Glomerular visceral epithelial cell (primary cell): ENCODE measurements at regions not wholly inside any gene's neighbourhood (a gene's known extent, or its start where the extent isn't known, plus 50 kb on each side); places are given as distances from the start of the nearest gene placed in this dataset.

Experiments
- DNase-seq: peaks from one replicate; pipeline ENCODE4 v3.0.0-alpha.2; 2016; ENCODE audit errors: extremely low spot score

DNA sequence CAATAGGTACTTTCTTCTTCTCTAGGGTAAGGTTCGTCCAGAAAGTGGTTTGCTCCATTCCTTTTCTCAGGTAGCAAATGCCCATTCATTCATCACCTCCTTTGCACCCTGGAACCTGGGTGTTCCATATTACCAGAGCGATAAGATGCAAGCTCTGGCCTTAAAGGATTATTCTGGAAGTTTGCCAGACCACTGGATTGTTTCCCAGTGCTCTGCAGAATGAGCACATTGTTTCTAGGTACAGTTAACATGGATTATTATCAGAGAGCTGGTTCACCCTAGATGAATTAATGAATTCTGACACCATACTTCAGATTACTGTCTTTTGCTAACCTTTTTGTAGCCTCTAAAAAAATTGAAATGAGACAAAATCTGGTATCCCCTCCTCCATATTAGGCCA is 170.9 kb upstream of the BMP4 start:
- DNase-seq: peak; percentile 22

DNA sequence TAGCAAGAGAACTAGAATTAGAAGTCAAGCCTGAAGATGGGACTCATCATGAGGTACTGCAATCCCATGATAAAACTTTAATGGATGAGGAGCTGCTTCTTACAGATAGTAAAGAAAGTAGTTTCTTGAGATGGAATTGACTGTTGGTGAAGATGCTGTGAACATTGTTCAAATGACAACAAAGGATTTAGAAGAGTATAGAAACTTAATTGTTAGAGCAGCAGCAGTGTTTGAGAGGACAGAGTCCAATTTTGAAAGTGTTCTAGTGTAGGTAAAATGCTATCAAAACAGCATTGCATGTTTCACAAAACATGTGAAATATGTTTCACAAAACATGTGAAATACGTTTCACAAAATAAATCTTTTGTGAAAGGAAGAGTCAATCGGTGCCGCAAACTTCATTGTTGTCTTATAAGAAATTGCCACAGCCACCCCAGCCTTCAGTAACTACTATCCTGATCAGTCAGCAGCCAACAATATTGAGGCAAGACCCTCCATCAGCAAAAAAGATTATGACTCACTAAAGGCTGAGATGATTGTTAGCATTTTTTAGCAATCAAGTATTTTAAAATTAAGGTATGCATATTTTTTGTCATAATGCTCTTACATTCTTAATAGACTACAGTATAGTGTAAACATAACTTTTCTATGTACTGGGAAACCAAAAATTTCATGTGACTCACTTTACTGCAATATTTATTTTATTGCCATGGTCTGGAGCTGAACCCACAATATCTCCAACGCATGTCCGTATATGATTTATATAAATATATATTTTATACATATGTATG is 173.4 kb upstream of the BMP4 start:
- no peak for DNase-seq

DNA sequence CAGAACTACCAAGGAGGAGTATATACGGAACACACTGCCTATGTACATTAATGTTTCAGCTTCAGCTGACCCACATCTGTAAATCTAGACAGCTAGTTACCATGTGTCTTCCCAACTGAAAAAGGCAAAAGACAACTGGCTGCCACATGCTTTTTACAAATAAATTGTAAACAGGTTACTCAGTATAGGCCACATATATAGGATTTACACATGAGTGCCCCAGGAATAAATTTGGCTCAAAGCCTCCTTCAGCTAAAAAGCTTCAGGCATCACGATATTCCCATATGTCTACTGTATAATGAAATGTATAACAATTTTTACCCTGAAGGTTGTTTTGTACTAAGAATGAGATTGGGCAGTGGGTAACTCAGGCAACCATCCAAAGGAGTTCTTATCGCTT is 175.9 kb upstream of the BMP4 start:
- DNase-seq: peak; percentile 28

DNA sequence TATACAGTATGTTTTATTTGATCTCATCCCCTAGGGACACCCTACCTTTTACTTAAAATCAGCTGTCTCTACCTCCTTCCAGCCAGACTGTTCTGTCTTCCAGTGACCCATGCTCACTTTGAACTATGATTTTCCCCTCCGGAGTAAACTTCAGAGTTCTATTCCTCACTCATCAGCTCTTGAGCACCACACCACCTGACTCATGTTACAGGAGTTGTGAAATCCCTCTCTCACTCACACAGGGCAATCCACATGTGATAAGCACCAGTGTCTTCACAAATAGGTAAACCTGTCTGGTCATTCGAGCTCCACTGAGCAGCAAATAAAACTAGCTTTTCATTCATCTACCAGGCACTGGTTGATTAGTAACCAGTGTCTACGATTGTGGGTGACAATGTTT is 177.3 kb upstream of the BMP4 start:
- DNase-seq: peak; percentile 74

DNA sequence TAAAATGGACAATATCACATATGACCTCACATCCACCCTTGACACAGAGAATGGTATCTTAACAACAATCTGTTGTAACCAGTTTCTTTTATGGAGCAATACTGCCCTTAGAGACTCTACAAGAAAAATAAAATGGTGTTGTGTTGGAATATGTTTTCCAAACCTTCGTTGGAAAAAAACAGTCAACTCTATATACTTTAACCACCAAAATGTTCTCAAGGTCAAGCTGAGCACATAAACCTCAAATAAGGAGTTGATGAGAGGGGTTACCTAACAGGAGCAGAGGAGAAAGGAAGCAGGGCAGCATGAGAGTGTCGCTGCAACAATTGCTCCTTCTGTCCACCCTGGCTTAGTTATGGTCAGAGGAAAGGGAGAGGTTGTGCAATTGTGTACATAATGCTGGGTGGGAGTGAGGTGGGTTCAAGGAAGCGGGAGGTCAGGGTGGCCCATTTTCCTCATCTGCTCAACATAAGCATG is 179.2 kb upstream of the BMP4 start:
- DNase-seq: no peak

DNA sequence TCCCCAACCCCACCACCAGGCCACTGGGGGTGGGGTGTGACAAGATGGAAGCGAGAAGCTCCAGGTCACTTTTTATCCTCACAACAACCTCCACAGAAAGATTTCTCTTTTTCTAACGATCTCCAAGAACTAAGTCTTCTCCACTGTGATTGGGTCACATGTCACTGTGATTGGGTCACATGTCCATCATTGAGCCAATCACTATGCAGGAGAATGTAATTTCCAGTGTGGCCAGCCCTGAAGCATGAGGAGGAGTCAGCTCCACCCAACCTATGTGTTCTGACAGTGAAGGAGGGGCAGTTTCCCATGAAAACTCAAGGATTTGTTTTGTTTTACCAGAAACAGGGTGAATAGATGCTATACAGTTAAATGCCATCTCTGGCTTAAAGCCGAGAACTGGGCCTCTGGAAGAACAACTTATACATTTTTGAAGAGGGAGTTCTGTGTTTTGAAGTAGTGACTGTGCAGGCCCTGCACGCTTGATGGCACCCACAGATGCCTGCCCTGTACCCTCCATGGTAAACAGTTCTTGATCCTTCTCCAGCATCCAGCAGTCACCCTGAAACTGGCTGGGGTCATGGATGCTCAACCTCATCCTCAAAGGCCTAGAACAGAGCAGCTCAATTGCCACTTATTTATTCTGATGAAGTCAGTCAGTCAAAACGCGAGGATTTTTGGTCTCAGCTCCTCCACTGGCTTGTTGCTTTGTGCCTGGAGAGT is 180.4 kb upstream of the BMP4 start:
- no peak for DNase-seq

DNA sequence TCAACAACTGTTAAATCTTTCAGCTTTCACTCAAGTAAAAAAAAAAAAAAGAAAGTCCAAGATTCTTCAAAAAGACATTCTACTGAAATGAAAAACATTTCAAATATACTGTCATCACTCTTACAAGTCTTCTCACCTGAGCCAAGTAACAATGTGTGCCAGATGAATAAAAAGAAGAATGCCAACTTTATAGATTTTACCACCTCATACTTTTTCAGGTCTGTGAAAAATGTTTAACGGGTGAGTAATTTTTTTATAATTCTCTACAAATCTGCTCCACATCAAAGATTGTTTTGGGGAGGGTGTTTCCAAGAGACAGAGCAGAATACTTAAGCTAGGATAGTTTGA is 181.0 kb upstream of the BMP4 start:
- DNase-seq: no peak

DNA sequence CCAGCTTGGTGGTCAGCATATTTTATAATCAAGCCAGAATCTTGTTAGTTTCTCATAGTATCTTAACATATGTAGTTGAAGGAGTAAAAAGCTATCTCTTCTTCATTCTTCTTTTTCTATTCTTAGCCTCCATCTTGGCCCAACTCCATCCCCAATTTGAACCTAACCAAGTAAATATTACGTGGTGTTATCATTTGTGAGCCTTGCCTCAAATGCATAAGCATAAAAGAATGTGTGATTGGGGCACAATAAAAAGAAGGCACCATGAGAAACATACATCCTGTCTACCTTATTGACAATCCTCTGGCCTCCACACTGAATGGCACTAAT is 181.4 kb upstream of the BMP4 start:
- DNase-seq: no peak

DNA sequence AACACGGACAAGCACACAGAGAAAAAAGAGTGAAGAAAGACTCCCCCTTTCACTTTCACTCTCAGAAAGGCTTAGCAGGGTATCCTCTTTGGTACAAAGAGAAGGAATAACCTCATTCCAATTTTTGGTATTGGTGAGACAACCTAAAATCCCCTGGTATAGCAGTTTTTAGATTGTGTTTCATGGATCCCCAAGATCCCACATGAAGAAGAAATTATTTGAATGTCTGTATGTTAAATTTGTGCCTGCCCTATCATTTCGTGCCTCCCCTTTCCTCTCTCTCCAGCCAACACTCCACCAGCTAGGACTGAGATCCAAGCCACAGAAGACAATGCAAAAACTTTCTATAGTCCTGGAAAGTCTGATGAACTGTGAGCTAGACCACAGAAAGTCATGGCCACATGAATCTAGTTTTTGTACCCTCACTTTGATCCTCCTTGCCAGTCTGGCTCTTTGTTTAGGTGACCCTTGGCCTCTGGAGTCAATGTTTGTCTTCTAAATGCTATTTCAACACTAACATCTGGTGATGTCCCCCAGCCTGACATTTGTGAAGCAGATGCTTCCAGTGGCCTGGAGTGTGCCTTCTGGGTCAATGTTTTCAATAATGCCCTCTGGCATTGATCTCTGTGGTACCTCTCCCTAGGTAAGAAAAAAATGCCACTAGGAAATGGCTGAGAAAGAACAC is 181.9 kb upstream of the BMP4 start:
- DNase-seq: no peak

DNA sequence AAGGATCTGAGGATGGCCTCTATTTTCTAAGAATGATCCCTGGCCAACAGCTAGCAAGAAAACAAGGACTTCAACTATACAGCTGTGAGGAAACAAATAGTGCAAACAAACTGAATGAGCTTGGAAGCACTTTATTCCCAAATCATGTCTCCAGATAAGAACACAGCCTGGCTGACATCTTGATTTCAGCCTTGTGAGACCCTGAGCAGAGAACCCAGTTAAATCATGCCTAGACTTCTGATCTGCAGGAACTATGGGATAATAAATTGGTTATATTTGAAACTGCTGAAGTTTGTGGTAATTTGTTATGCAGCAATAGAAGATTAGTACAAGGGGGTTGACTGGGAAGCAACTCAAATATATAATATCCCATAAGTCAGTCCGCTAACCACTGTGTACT is 183.9 kb upstream of the BMP4 start:
- no peak for DNase-seq

DNA sequence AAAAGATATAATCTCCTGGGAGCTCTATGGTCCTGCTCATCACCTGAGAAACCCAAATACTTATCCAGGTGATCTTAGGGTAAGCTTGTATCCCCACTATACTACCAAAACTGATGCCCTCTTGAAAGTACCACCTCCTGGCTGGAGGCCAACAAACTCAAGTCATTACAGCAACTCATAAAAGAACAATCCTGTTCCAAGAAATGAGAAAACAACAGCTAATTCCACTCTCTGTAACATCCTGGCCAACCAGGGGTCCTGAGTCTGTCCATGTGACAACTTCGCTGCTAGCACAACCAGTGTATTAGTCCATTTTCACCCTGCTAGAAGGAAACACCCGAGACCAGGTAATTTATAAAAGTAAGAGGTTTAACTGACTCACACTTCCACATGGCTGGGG is 190.0 kb upstream of the BMP4 start:
- no peak for DNase-seq

DNA sequence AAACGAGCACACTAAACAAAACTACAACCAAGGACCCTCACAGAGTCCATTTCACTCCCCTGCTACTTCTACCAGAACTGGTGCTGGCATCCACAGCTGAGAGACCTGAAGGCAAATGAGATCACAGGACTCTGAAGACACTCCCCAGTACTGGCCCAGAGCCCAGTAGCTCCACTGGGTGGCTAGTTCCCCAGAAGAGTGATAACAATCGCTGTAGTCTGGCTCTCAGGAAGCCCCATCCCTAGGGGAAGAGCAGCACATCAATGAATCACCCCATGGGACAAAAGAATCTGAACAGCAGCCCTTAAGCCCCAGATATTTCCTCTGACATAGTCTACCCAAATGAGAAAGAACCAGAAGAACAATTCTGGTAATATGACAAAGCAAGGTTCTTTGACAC is 190.7 kb upstream of the BMP4 start:
- peak; percentile 32 for DNase-seq

DNA sequence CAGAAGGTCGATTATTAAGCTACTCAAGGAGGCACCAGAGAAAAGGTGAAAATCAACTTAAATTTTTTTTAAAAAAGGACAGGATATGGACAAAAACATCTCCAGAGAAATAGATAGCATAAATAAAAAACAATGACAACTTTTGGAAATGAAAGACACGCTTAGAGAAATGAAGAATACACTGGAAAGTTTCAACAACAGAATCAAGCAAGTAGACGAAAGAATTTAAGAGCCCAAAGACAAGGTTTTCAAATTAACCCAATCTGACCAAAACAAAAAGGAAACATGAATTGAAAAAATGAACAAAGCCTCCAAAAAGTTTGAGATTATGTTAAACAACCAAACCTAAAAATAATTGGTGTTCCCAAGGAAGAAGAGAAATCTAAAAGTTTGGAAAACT is 191.1 kb upstream of the BMP4 start:
- DNase-seq: no peak

DNA sequence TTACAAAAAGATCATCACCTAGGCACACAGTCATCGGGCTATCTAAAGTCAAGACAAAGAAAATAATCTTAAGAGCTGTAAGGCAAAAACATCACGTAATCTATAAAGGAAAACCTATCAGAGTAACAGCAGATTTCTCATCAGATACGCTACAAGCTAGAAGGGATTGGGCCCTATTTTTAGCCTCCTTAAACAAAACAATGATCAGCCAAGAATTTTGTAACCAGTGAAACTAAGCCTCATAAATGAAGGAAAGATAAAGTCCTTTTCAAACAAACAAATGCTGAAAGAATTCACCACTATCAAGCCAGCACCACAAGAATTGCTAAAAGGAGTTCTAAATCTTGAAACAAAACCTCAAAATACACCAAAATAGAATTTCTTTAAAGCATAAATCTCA is 191.6 kb upstream of the BMP4 start:
- no peak for DNase-seq

DNA sequence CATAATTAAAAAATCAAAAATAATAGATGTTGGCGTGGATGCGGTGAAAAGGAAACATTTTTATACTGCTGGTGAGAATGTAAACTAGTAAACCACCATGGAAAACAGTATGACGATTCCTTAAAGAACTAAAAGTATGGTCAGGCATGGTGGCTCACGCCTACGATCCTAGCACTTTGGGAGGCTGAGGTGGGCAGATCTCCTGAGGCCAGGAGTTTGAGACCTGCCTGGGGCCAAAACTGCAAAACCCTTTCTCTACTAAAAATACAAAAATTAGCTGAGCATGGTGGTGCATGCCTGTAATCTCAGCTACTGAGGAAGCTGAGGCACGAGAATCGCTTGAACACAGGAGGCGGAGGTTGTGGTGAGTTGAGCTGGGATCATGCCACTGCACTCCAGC is 195.7 kb upstream of the BMP4 start:
- no peak for DNase-seq

DNA sequence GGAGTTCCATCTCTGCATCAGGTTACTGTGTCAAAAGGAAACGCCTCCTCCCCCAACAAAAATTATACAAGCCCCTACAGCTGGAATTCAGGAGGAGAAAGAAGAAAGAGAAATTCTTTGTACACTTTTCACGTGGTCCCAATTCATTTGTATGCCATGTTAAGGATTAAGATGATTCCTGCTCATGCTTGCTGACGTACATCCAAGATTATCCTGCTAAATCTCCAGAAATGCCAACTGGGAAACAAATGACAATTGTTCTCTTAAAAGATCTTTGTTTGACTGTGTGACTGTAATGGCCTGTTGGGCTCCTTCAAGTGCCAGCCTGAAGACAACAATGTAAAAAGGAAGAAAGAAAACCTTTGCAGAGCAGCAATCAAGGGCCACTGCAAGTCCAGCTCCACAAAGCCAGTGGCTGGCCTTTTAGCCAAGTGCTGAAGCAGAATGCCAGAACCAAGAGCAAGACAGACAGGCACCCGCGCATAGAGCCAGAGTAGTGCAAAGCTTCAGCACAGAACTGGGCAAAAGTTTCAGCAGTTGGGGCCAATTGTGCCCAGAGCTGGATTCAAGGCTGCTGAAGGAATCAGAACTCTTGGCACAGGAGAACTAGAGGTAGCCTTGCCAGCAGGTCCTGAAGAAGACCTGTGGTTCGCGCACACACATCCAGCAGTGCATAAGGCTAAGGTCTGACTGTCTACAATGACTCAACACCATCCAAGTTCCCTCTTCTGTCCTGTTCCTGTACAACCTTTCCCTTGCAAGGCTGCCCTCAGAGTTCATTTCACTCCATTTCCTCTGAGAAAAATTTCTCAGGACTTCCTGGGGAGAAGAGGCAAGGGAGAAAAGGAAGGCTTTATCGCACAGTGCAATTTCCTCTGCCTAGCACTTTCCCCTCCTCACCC is 209.7 kb upstream of the BMP4 start:
- no peak for DNase-seq

DNA sequence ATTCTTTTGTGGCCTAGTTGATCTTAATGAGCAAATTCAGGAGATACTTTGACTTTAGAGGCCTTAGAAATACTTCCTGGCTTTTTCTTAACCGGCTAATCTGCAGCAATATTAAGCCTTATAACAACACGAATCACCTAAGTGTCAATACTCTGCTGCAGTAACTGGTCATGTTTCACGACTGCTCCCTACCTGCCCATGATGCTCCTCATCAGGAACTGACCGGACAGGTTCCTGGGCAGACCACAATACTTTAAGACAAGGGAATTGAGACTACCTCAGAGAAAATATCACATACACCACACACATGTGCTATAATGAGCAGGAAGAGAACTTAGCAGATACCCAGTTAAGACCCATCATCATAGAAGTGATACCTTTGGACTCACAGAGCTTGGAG is 211.9 kb upstream of the BMP4 start:
- DNase-seq: no peak

DNA sequence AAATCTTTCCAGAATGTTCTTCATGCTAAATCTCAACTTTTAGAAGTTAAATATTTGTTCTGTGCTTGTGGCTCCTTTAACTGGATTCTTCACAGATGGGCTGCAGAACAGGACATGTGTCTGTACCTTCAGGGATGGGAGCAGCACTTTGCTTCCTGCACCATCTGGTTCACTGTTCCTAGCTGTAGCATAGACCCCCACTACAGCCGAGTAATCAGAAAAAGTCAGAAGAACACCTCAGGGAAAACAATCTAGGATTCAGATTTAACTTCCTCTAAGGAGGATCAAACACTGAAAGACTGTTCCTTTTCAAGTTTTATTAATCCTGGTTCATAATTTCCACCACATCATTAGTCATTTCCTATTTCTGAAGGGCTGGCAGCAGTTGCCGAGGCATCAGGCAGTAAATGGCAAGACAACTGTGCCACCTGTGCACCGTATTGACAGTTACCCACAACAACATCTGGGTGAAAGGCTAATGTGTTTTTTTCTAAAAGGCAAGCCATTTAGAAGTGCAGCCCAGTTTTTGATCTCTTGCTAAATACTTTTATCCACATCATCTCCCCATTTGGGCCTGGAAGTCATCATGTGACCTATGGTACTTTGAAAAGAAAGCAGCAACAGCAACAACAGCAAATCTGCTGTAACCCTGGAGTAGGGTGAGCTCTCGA is 212.8 kb upstream of the BMP4 start:
- DNase-seq: peak; percentile 65

DNA sequence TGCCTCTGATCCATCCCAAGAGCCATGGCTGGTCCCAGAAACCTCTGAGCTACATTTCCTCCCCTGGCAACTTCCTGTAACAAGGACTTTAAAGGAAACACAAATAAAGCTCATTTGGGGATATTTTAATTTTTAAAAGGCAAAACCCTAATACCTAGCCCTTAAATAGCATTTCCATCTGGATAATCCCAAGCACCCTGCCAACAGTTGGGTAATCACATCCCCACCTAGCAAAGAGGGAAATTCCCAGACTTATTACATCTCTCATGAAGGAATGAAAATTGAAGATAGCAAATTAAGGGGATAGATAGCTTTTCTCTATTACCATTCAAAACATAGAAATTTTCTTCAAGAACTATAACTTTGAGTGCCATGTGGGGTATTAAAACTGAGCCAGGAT is 213.7 kb upstream of the BMP4 start:
- peak; percentile 18 for DNase-seq

DNA sequence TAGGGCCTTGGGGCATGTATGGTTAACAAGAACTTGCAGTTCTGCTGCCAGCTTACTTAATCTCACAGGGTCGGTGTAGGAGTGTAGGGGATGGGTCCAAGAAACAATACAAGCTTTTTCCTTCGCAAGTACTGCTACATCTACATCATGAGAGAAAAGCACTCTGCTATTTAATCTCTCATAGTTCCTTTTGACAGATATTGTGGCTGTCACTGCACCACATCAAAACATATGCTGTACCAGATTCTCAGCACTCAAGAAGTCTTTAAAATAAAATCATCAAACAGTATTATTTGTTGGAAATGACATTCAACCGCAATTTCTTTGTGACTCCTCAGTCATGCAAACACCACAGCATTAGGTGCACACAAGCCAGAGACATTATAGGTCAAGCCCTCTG is 215.5 kb upstream of the BMP4 start:
- no peak for DNase-seq

DNA sequence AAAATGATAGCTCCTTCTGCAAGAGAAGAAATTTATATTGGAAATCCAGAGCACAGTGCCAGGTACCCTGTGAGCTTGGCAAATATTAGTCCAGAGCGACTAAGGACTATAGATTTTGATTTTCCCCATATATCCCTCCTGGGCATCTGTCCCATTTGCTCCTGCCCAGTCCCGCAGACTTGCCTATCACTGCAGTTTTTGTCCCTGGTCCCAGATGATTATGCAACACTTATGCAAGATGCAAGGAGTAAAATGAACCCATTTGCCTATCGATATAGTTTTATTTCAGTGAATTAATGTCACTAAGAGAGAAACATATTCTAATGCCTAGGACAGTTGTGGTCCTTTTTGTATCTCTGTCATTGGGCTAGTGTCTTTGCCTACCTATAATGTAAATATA is 215.9 kb upstream of the BMP4 start:
- no peak for DNase-seq

DNA sequence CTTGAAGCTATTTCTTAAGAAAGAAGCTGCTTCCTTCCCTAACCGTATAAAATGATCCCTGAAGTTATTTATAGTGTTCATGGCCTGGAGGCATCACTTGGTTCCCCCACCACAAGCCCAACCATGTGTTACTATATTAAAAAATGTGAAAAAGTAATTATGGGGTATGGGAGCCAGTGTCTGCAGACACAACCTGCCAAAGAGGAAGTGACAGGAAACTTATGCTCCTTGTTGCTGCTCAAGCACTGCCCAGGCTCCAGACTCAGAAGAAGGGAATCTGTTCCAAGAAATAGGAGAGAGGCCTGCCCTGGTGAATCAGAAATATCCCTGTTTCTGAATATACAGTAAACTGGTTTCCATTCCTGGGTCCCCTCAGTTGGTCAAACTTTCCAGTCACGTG is 217.2 kb upstream of the BMP4 start:
- peak; percentile 16 for DNase-seq
